ENCODE measurements at regions not wholly inside any gene's neighbourhood (a gene's known extent, or its start where the extent isn't known, plus 50 kb on each side); places are given as distances from the start of the nearest gene placed in this dataset.
A peak's percentile ranks its signal among the peaks of the same experiment; 100 is the strongest.

DNA sequence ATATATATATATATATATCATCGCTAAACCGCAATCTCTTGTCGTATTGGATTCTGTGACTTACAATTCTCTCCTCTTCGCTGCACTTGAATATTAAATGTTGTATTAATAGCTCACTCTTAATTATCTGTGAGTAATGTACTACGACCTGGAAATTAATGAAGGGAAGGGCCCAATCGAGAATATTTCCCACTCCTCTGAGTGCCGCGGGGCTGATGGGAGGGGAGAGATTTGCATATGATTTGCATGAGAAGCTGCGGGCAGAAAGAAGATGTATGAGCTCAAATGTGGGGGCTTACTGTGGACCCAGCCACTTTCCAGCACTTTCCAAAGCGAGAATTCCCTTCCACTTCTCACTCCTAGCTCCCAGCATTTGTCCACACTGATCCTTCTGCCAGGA, 141.2 kb downstream of the MN1 start:
- intact Hi-C loops (cut with DNase I, micrococcal nuclease) = no loop called here
- DNase-seq = no peak
- no peak for ATAC-seq

- peak; percentile 15 for ATAC-seq
- intact Hi-C loops (cut with DNase I, micrococcal nuclease) = no loop called here
- peak; percentile 21 to 30 for DNase-seq
Observed at GRCh38 chr22:27662359-27663301, 138.9 kb downstream of the MN1 start.

DNA sequence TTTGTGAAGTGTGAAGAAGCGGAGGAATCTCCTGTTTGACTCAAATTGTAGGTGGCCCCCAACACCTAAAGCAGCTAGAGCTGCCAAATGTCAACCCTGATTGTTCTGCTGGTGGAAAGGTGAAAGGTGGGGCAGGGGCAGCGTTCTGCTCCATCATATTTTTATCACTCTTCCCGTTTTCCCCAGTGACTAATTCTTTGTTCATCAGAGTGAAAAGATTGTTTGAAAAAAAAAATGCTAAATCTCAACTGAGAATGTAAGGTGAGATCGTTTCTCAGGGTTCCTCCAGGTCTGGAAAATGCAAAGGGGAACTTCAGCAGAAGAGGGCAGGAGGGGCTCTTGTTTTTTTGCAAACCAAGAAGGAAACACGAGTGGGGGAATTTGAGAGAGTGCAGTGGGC, 137.7 kb downstream of the MN1 start:
- no peak for DNase-seq
- no peak for ATAC-seq
- intact Hi-C loops (cut with DNase I, micrococcal nuclease) = no loop called here

DNA sequence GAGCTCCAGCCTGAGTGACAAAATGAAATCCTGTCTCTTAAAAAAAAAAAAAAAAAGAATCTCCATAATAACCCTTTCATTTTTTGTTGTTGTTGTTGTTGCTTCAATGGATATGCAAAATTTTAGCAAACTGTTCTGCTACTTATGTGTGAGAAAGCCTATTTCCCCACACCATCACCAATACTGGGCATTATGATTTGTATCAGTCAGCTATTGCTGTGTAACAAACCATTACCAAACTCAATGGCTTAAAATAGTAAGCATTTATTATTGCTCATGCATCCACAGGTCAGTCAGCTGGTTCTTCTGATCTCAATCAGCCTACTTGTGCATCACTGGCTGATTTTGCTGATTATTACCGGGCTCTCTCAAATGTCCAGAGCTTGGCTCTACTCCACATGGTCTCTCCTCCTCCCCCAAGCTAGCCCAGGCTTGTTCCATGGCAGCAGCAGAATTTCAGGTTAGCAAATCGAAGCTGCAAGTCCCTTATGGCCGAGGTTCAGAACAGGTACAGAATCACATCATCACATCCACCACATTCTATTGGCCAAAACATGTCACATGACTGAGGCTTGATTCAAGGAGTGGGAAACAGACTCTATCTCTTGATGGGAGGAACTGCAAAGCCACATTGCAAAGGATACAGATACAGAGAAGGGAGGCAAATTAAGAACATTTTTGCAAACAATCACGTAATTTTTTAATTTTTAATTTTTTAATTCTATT, 135.1 kb downstream of the MN1 start:
- intact Hi-C loops (cut with DNase I, micrococcal nuclease) = no loop called here
- ATAC-seq (no peak), DNase-seq (no peak)

- ATAC-seq = no peak
Observed at GRCh38 chr22:27667121-27667843, 134.3 kb downstream of the MN1 start.

GRCh38 chr22:27668828-27669797, 132.4 kb downstream of the MN1 start:
- ATAC-seq (peak; percentile 88), DNase-seq (peak; percentile 35 to 70)
- intact Hi-C loops (cut with DNase I, micrococcal nuclease) = no loop called here

More at GRCh38 chr22:27667121-27667843, 134.3 kb downstream of the MN1 start:
- intact Hi-C loops (cut with DNase I, micrococcal nuclease) = no loop called here
- DNase-seq = no peak

DNA sequence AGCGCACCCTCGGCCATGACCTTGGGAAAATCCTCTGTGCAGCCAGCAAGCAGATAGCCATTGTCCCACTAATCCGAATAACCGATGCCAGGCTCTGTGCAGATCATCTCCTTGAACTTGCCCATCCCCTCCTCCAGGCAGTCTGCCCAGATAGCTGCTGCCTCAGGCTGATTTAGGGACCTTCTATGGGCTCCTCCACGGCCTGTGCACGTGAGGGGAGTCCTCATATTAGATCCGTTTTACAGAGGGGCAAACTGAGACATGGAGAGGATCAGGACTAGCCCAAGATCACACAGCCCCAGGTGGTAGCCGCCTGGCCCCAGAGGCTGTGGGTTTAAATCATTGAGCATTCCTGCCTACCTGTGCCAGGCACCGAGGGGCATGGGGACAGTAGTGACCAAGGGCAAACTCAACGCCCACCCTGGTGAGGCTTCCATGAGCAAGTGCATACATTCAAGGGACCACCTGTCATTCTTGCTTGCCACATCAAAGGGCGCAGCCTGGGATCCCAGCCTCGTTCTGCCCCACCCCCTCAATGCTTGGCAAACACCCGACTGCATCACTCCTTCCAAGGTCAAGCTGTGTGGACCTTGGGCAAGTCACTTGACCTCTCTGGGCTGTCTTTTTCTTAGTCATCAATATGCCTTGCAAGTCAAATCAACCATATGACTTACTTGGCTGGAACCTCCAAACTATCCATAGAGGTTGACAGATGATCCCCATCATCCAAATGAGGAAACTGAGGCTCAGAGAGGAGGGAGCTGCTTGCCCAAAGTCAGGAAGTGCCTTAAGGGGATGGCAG, 131.6 kb downstream of the MN1 start:
- DNase-seq (no peak), ATAC-seq (no peak)
- intact Hi-C loops (cut with DNase I, micrococcal nuclease) = no loop called here

- ATAC-seq = peak; percentile 53
- peak; percentile 15 to 54 for DNase-seq
- intact Hi-C loops (cut with DNase I, micrococcal nuclease) = no loop called here
Observed at GRCh38 chr22:27670701-27671412, 130.7 kb downstream of the MN1 start.

GRCh38 chr22:27671413-27671935, 130.1 kb downstream of the MN1 start:
- DNase-seq = no peak
- no peak for ATAC-seq
- intact Hi-C loops (cut with DNase I, micrococcal nuclease) = no loop called here

- intact Hi-C loops (cut with DNase I, micrococcal nuclease) = no loop called here
- ATAC-seq (no peak), DNase-seq (no peak)
Observed at GRCh38 chr22:27672721-27673418, 128.7 kb downstream of the MN1 start.

GRCh38 chr22:27673839-27674238, 127.7 kb downstream of the MN1 start:
- DNase-seq (no peak), ATAC-seq (no peak)
- intact Hi-C loops (cut with DNase I, micrococcal nuclease) = no loop called here

GRCh38 chr22:27674261-27674923, 127.2 kb downstream of the MN1 start:
- DNase-seq (no peak), ATAC-seq (no peak)
- intact Hi-C loops (cut with DNase I, micrococcal nuclease) = no loop called here

DNA sequence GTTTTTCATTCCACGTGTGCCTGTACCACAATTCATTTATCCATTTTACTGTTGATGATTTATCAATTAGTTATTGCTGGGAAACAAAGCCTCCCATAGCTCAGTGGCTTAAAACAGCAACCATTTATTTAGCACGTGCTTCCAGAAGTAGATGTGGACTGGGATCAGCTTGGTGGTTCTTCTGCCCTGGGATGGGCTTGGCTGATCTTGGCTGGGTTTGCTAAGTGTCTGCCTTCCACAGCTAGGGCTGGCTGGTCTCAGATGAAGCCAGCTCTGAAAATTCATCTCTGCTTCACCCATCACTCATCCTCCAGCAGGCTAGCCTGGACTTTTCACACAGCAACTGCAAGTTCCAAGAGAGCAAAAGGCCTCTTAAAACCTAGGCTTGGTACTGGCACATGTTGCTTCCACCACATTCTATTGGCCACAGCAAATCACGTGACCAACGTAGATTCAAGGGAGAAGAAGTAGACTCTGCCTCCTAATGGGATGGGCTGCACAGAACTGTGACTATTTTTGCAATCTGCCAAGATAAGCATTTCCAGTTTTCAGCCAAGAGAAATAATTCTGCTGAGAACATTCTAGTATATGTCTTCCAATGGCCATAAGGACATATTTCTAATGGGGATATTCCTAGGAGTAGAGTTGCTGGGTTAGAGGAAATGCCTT, 124.9 kb downstream of the MN1 start:
- intact Hi-C loops (cut with DNase I, micrococcal nuclease) = no loop called here
- DNase-seq = no peak
- ATAC-seq = no peak

- intact Hi-C loops (cut with DNase I, micrococcal nuclease) = no loop called here
- no peak for DNase-seq
- no peak for ATAC-seq
Observed at GRCh38 chr22:27677905-27678458, 123.6 kb downstream of the MN1 start.

DNA sequence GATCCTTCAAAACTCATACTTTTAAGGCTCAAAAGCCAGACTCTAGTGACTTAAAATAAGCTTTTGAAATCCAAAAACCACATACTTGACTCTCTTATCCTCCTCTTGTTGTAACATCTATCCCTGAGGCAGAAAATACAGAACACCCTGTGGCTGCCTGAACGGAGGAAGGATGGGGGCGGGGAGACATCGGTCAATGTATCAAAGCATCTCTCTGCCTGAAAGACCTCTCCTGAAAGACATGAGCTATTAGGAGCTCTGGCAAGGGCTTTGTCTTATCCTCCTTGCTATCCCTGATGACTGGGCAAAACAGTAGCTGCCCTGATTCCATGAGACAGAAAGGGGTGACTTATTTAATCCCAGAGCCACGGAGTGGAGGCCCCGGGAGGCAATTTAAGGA, 122.4 kb downstream of the MN1 start:
- DNase-seq (no peak), ATAC-seq (no peak)
- intact Hi-C loops (cut with DNase I, micrococcal nuclease) = no loop called here

All from left colon (tissue), 2 donors.